ENCODE measurements at regions not wholly inside any gene's neighbourhood (a gene's known extent, or its start where the extent isn't known, plus 50 kb on each side); places are given as distances from the start of the nearest gene placed in this dataset.

DNA sequence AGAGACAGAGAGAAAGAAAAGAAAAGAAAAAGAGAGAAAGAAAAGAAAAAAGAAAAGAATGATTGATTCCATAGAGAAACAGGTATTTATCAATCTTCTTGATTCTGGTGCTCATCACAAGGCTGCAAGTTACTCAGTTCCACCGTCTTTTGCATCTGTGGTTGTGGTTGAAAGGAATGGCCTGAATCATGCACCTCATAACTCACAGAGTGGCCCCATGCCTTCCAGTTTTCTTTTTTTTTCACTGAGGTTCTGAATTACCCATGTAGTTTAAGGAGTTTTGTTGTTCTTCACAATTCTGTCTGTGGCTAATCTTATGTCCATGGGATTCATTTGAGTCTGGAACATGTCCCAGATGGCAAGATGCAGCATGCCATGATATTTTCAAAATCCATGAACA, 156.0 kb downstream of the ZNF33B start:
- Histone ChIP-seq H3K36me3 (ENCODE audit: control insufficient read depth in 2 of 2, insufficient read depth in 2 of 2, low read length in 1 of 2) (no peaks in the 10 kb centered on the region), H3K27me3 (ENCODE audit: control insufficient read depth in 1 of 2, insufficient read depth in 2 of 2, low read length in 2 of 2) (no peaks in the 10 kb centered on the region), H3K27ac (ENCODE audit: low read depth in 2 of 2, low read length in 1 of 2) (no peak overlapping the region), H3K4me3 (ENCODE audit: low read depth in 1 of 2, low read length in 2 of 2) (no peak overlapping the region), H3K9me3 (ENCODE audit: control insufficient read depth in 2 of 2, insufficient read depth in 1 of 2, low read depth in 1 of 2, low read length in 1 of 2) (no peaks in the 10 kb centered on the region), H3K4me1 (ENCODE audit: control insufficient read depth in 2 of 2, insufficient read depth in 2 of 2, low read length in 1 of 2) (no peaks in the 10 kb centered on the region)
- 50 to 71% methylated on average over 1 of the region's 1 CpG for WGBS, 2 donors

DNA sequence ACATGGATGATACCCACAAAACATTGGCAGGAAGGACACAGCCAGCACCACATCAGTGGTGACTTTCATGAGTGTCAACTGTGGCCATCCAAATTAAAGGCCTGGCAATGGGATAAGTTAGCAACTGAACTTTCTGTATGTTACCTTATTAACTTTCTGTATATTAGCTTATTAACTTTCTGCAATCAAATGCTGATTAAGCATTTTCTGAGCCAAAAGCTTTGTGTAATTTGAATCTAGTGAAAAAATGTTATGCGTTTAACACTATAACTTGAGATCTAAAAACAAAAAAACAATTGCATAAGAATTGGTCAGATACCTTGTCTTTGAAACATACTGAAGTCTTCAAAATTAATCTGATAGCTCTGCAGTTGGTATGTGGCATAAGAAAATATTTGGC, 159.3 kb downstream of the ZNF33B start:
- no peaks in the 10 kb centered on the region for H3K36me3 ChIP-seq (ENCODE audit: control insufficient read depth in 2 of 2, insufficient read depth in 2 of 2, low read length in 1 of 2)
- H3K9me3 ChIP-seq (ENCODE audit: control insufficient read depth in 2 of 2, insufficient read depth in 1 of 2, low read depth in 1 of 2, low read length in 1 of 2): peaks cover 0 to 3% of the 10 kb centered on the region in 2 donors
- no peak overlapping the region for H3K4me3 ChIP-seq (ENCODE audit: low read depth in 1 of 2, low read length in 2 of 2)
- WGBS, 2 donors: 95 to 97% methylated on average over 1 of the region's 1 CpG
- no peak overlapping the region for H3K27ac ChIP-seq (ENCODE audit: low read depth in 2 of 2, low read length in 1 of 2)
- no peaks in the 10 kb centered on the region for H3K27me3 ChIP-seq (ENCODE audit: control insufficient read depth in 1 of 2, insufficient read depth in 2 of 2, low read length in 2 of 2)
- H3K4me1 ChIP-seq (ENCODE audit: control insufficient read depth in 2 of 2, insufficient read depth in 2 of 2, low read length in 1 of 2): peaks cover 0 to 5% of the 10 kb centered on the region in 2 donors

DNA sequence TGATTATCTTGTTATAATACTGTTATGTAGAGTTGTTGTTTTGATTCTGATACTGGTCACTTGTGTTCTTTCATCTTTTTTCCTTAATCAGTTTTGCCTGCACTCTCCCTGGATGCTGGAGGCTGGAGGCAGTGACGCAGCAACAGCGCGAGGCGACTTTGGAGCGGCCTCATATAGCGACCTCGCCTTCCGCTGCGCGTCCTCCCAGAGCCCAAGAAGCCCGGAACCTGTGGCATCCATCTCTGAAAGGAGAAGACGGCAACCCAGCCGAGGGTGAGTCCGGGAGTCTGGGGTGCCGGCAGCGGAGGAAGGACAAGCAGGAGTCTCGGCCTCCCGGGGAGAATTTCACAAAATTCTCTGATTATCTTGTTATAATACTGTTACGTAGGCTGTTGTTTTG, 161.2 kb downstream of the ZNF33B start:
- H3K27me3 ChIP-seq (ENCODE audit: control insufficient read depth in 1 of 2, insufficient read depth in 2 of 2, low read length in 2 of 2): no peaks in the 10 kb centered on the region
- H3K9me3 ChIP-seq (ENCODE audit: control insufficient read depth in 2 of 2, insufficient read depth in 1 of 2, low read depth in 1 of 2, low read length in 1 of 2): peaks cover 0 to 3% of the 10 kb centered on the region in 2 donors
- WGBS, 2 donors: 88 to 92% methylated on average over 19 of the region's 19 CpGs
- no peak overlapping the region for H3K4me3 ChIP-seq (ENCODE audit: low read depth in 1 of 2, low read length in 2 of 2)
- H3K36me3 ChIP-seq (ENCODE audit: control insufficient read depth in 2 of 2, insufficient read depth in 2 of 2, low read length in 1 of 2): no peaks in the 10 kb centered on the region
- no peak overlapping the region for H3K27ac ChIP-seq (ENCODE audit: low read depth in 2 of 2, low read length in 1 of 2)
- peaks cover 0 to 5% of the 10 kb centered on the region in 2 donors for H3K4me1 ChIP-seq (ENCODE audit: control insufficient read depth in 2 of 2, insufficient read depth in 2 of 2, low read length in 1 of 2)

DNA sequence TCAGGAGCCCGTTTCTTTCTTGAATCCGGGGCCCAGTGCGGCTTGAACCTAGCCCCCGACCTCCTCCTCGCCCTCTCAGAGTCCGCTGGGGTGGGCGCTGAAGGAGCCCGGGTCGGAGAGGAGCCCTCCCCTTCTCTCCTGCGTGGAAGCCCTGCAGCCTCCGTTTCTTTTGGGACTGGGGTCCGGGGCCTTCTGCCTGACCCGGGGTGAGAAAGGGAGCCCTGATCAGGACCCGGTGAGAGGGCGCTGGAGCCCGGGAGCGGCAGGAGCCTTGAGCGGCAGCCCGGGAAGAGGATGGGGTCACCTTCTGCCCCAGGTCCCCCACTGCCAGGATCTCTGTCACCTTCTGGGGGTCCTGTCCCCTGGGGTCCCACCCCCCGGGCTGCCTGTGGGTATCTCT, 162.3 kb downstream of the ZNF33B start:
- 5 to 12% methylated on average over 17 to 20 of the region's 20 CpGs for WGBS, 2 donors
- Histone ChIP-seq H3K4me3 (ENCODE audit: low read depth in 1 of 2, low read length in 2 of 2) (peak overlapping the region; percentile 29 to 56), H3K4me1 (ENCODE audit: control insufficient read depth in 2 of 2, insufficient read depth in 2 of 2, low read length in 1 of 2) (peaks cover 0 to 5% of the 10 kb centered on the region in 2 donors), H3K27me3 (ENCODE audit: control insufficient read depth in 1 of 2, insufficient read depth in 2 of 2, low read length in 2 of 2) (no peaks in the 10 kb centered on the region), H3K36me3 (ENCODE audit: control insufficient read depth in 2 of 2, insufficient read depth in 2 of 2, low read length in 1 of 2) (no peaks in the 10 kb centered on the region), H3K9me3 (ENCODE audit: control insufficient read depth in 2 of 2, insufficient read depth in 1 of 2, low read depth in 1 of 2, low read length in 1 of 2) (peaks cover 0 to 3% of the 10 kb centered on the region in 2 donors), H3K27ac (ENCODE audit: low read depth in 2 of 2, low read length in 1 of 2) (no peak overlapping the region)

DNA sequence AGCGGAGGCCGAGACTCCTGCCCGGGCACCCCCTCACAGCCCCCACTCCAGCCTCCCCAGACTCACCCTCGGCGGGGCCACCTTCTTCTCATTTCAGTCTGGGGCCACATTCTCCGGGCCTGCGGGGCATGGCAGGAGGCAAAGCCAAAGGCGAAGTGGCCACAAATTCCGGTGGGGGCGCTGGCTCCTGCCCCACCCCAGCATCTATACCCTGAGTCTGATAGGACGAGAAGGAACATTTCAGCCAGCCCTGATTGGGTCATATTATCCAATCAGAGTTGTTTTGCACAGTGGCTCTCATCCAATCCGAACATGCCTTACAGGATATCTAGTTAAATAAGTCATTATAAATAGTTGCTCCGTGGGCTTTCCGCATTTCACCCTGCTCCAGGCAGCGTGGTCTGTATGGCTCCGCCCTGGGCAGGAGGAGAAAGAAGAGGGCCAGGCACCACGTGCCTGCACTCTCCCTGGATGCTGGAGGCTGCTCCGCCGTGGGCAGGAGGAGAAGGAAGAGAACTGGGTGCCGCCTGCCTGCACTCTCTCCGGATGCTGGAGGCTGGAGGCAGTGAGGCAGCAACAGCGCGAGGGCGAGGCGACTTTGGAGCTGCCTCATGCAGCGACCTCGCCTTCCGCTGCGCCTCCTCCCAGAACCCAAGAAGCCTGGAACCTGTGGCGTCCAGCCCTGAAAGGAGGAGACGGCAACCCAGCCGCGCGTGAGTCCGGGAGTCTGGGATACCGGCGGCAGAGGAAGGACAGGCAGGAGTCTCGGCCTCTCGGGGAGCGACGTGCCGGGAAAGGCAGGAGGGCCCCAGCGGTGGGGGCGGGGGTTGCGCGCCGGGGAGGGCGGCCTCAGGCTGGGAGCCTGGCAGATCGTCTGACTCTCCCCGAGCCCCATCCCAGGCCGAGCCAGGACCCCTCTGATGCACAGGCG, 162.9 kb downstream of the ZNF33B start:
- H3K4me3 ChIP-seq (ENCODE audit: low read depth in 1 of 2, low read length in 2 of 2): peak overlapping the region; percentile 29 to 56

DNA sequence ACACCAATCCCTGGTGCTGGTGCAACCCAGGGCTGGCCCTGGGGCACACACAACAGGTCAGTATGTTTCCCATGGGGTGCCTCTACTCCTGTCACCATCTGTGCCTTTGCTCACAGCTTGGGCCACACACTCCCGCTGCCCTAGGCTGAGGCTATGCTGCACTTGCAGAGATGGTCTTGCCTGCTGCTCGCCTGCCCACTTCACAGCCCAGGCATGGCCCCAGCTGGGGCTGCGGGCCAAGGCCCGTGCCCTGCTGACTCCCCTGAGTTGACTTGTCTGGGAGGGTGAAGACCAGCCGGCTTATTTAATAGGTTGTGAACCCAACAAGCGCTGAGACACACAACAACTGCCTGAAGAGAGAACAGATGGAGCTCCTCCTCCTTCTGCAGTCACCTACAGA, 184.1 kb downstream of the ZNF33B start:
- H3K4me1 ChIP-seq (ENCODE audit: control insufficient read depth in 2 of 2, insufficient read depth in 2 of 2, low read length in 1 of 2): no peaks in the 10 kb centered on the region
- no peak overlapping the region for H3K27ac ChIP-seq (ENCODE audit: low read depth in 2 of 2, low read length in 1 of 2)
- 66 to 85% methylated on average over 6 of the region's 6 CpGs for WGBS, 2 donors

More for the DNA sequence above, 162.9 kb downstream of the ZNF33B start:
- Histone ChIP-seq H3K36me3 (ENCODE audit: control insufficient read depth in 2 of 2, insufficient read depth in 2 of 2, low read length in 1 of 2) (no peaks in the 10 kb centered on the region), H3K27me3 (ENCODE audit: control insufficient read depth in 1 of 2, insufficient read depth in 2 of 2, low read length in 2 of 2) (no peaks in the 10 kb centered on the region), H3K9me3 (ENCODE audit: control insufficient read depth in 2 of 2, insufficient read depth in 1 of 2, low read depth in 1 of 2, low read length in 1 of 2) (peaks cover 0 to 3% of the 10 kb centered on the region in 2 donors), H3K4me1 (ENCODE audit: control insufficient read depth in 2 of 2, insufficient read depth in 2 of 2, low read length in 1 of 2) (peaks cover 0 to 5% of the 10 kb centered on the region in 2 donors), H3K27ac (ENCODE audit: low read depth in 2 of 2, low read length in 1 of 2) (no peak overlapping the region)
- 28 to 29% methylated on average over 51 to 52 of the region's 52 CpGs for WGBS, 2 donors

DNA sequence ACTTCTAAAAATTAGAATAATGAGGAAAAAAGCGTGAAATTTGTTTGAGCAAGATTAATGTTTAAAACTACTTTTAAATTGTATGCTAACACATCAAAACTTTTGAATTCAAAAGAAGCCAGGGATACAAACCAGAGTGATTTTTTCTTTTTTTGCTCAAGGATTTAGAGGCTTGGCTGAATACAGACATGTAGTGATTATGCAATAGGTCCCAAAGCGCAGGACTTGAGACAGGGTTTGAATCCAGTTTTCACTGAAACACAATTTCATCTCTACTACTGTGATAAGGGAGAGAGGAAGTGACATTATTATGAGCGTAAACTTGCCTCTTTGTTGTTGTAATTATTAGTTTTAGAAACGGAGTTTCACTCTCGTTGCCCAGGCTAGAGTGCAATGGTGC, 207.3 kb downstream of the ZNF33B start:
- Histone ChIP-seq H3K27ac (ENCODE audit: low read depth in 2 of 2, low read length in 1 of 2) (no peak overlapping the region), H3K9me3 (ENCODE audit: control insufficient read depth in 2 of 2, insufficient read depth in 1 of 2, low read depth in 1 of 2, low read length in 1 of 2) (no peaks in the 10 kb centered on the region)
- 85 to 87% methylated on average over 5 of the region's 5 CpGs for WGBS, 2 donors

More for the DNA sequence above, 184.1 kb downstream of the ZNF33B start:
- Histone ChIP-seq H3K4me3 (ENCODE audit: low read depth in 1 of 2, low read length in 2 of 2) (no peak overlapping the region), H3K27me3 (ENCODE audit: control insufficient read depth in 1 of 2, insufficient read depth in 2 of 2, low read length in 2 of 2) (no peaks in the 10 kb centered on the region), H3K36me3 (ENCODE audit: control insufficient read depth in 2 of 2, insufficient read depth in 2 of 2, low read length in 1 of 2) (no peaks in the 10 kb centered on the region), H3K9me3 (ENCODE audit: control insufficient read depth in 2 of 2, insufficient read depth in 1 of 2, low read depth in 1 of 2, low read length in 1 of 2) (peaks cover 0 to 3% of the 10 kb centered on the region in 2 donors)

DNA sequence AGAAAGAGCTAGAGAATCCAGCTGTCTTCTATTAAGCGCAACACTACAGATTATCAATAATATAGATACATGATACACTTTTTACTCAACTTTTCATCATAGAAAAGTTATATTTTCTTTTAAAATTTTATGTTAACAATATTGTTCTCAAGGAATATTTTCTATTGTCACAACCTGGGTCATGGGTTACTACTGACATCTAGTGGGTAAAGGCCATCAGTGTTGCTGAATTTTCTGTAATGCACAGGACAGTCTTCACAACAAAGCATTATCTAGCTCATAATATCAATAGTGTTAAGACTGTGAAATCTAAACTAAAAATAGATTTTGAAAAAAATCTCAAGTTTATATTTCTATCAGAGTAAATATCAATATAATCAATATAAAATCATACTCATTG, 209.8 kb downstream of the ZNF33B start:
- Histone ChIP-seq H3K36me3 (ENCODE audit: control insufficient read depth in 2 of 2, insufficient read depth in 2 of 2, low read length in 1 of 2) (no peaks in the 10 kb centered on the region), H3K9me3 (ENCODE audit: control insufficient read depth in 2 of 2, insufficient read depth in 1 of 2, low read depth in 1 of 2, low read length in 1 of 2) (no peaks in the 10 kb centered on the region), H3K27ac (ENCODE audit: low read depth in 2 of 2, low read length in 1 of 2) (no peak overlapping the region), H3K4me3 (ENCODE audit: low read depth in 1 of 2, low read length in 2 of 2) (no peak overlapping the region), H3K4me1 (ENCODE audit: control insufficient read depth in 2 of 2, insufficient read depth in 2 of 2, low read length in 1 of 2) (no peaks in the 10 kb centered on the region), H3K27me3 (ENCODE audit: control insufficient read depth in 1 of 2, insufficient read depth in 2 of 2, low read length in 2 of 2) (no peaks in the 10 kb centered on the region)
- 85 to 86% methylated on average over 1 of the region's 1 CpG for WGBS, 2 donors

More for the DNA sequence above, 207.3 kb downstream of the ZNF33B start:
- no peaks in the 10 kb centered on the region for H3K27me3 ChIP-seq (ENCODE audit: control insufficient read depth in 1 of 2, insufficient read depth in 2 of 2, low read length in 2 of 2)
- H3K4me3 ChIP-seq (ENCODE audit: low read depth in 1 of 2, low read length in 2 of 2): no peak overlapping the region
- no peaks in the 10 kb centered on the region for H3K36me3 ChIP-seq (ENCODE audit: control insufficient read depth in 2 of 2, insufficient read depth in 2 of 2, low read length in 1 of 2)
- H3K4me1 ChIP-seq (ENCODE audit: control insufficient read depth in 2 of 2, insufficient read depth in 2 of 2, low read length in 1 of 2): no peaks in the 10 kb centered on the region

DNA sequence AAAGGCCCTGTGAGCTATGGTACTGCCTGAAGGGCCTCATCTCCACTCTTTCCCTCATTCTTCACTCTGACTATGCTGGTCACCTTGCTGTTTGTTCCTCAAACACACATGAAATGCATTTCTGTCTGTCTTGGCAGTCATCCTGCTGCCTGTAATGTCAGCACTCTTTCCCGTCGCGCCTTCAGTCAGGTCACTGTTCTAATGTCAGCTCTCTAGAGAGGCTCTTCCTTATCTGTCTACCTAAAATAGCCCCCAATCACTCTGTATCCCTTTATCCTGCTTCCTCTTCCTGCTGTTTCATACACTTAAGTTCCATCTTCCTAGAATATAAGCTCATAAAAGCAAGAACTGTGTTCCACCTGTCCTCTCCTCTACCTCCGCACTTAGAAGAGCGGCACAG, 215.5 kb downstream of the ZNF33B start:
- no peak overlapping the region for H3K27ac ChIP-seq (ENCODE audit: low read depth in 2 of 2, low read length in 1 of 2)
- no peaks in the 10 kb centered on the region for H3K36me3 ChIP-seq (ENCODE audit: control insufficient read depth in 2 of 2, insufficient read depth in 2 of 2, low read length in 1 of 2)
- H3K27me3 ChIP-seq (ENCODE audit: control insufficient read depth in 1 of 2, insufficient read depth in 2 of 2, low read length in 2 of 2): no peaks in the 10 kb centered on the region
- WGBS, 2 donors: 90 to 94% methylated on average over 5 of the region's 5 CpGs
- H3K4me1 ChIP-seq (ENCODE audit: control insufficient read depth in 2 of 2, insufficient read depth in 2 of 2, low read length in 1 of 2): no peaks in the 10 kb centered on the region
- no peak overlapping the region for H3K4me3 ChIP-seq (ENCODE audit: low read depth in 1 of 2, low read length in 2 of 2)
- no peaks in the 10 kb centered on the region for H3K9me3 ChIP-seq (ENCODE audit: control insufficient read depth in 2 of 2, insufficient read depth in 1 of 2, low read depth in 1 of 2, low read length in 1 of 2)

DNA sequence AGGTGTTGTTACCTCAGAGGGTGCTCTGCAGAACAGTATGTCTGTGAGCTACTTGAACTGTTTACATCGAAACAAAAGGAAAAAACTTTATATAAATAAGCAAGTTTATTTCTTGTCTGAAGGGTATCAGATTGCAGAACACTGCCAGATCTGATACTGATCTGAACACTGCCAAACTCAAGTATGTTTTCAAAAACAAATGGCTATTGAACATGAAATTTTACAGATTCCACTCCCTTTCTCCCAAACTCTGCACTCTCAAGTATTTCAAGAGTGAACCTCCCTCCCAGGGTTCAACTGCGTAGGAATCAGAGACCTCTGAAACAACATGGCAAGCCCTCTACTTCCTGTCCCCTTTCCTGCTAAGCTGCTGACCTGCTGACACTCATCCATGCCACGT, 216.6 kb downstream of the ZNF33B start:
- Histone ChIP-seq H3K9me3 (ENCODE audit: control insufficient read depth in 2 of 2, insufficient read depth in 1 of 2, low read depth in 1 of 2, low read length in 1 of 2) (no peaks in the 10 kb centered on the region), H3K27ac (ENCODE audit: low read depth in 2 of 2, low read length in 1 of 2) (no peak overlapping the region), H3K27me3 (ENCODE audit: control insufficient read depth in 1 of 2, insufficient read depth in 2 of 2, low read length in 2 of 2) (no peaks in the 10 kb centered on the region), H3K4me3 (ENCODE audit: low read depth in 1 of 2, low read length in 2 of 2) (no peak overlapping the region), H3K4me1 (ENCODE audit: control insufficient read depth in 2 of 2, insufficient read depth in 2 of 2, low read length in 1 of 2) (no peaks in the 10 kb centered on the region), H3K36me3 (ENCODE audit: control insufficient read depth in 2 of 2, insufficient read depth in 2 of 2, low read length in 1 of 2) (no peaks in the 10 kb centered on the region)
- WGBS, 2 donors: 56 to 64% methylated on average over 3 of the region's 3 CpGs

Data from esophagus (tissue), 2 donors.